Thyroid gland (tissue), 4 donors: ENCODE measurements at regions not wholly inside any gene's neighbourhood (a gene's known extent, or its start where the extent isn't known, plus 50 kb on each side); places are given as distances from the start of the nearest gene placed in this dataset.
A peak's percentile ranks its signal among the peaks of the same experiment; 100 is the strongest.

Experiments
- DNase-seq, 2 donors: peaks; one replicate each; pipeline ENCODE4 v3.0.0-alpha.2; 2019
- H3K27ac ChIP-seq, 3 donors: fragments of 200-600 bp; sonication (generic); 1 replicate in 2 of 3; 2 replicates in 1 of 3; pipeline ENCODE4 v1.5.1; 2016 to 2019; ENCODE audit warnings: mild to moderate bottlenecking in 1 of 3, moderate library complexity in 1 of 3
- H3K27me3 ChIP-seq: fragments of 200-600 bp; sonication (generic); one replicate; pipeline ENCODE4 v1.5.1; 2019
- H3K36me3 ChIP-seq, 2 donors: fragments of 200-600 bp; sonication (generic); one replicate each; pipeline ENCODE4 v1.5.1; 2016 to 2019
- H3K4me1 ChIP-seq, 2 donors: fragments of 200-600 bp; sonication (generic); one replicate each; pipeline ENCODE4 v1.5.1; 2017 to 2019
- H3K4me3 ChIP-seq, 3 donors: fragments of 200-600 bp; sonication (generic); replicated peaks in 1 of 3; 1 replicate in 2 of 3; 2 replicates in 1 of 3; pipeline ENCODE4 v1.5.1; 2016; ENCODE audit warnings: mild to moderate bottlenecking in 1 of 3
- H3K9me3 ChIP-seq: fragments of 200-600 bp; sonication (generic); one replicate; pipeline ENCODE4 v1.5.1; 2017
- POLR2A ChIP-seq, 2 donors: fragments of 450-650 bp; IDR thresholded peaks; one replicate each; pipeline ENCODE4 v1.6.1; 2017; ENCODE audit warnings: antibody characterized with exemption in 2 of 2, mild to moderate bottlenecking in 2 of 2, moderate library complexity in 1 of 2
- WGBS, 2 donors: methylation state at CpG; one replicate each; pipeline ENCODE4 v1.1.5; 2017; 5-methylcytosine and 5-hydroxymethylcytosine counted together
- intact Hi-C: fragments of 100-400 bp; cut with DNase I; formaldehyde crosslinking; loops from one replicate; pipeline ENCODE4 v1.15.1; 2023
- TF ChIP-seq, protein P1 (sequence below), 6 experiments: fragments of 200-600 bp in 3 of 6; fragments of 450-650 bp in 3 of 6; sonication (generic) in 3 of 6; IDR thresholded peaks; one replicate each; pipeline ENCODE4 v1.5.1; 2016 to 2019; ENCODE audit warnings: antibody characterized with exemption in 6 of 6, mild to moderate bottlenecking in 2 of 6, inconsistent platforms in 1 of 6, moderate library complexity in 1 of 6

- Histone ChIP-seq H3K27ac (no peak overlapping the region), H3K9me3 (no peaks in the 10 kb centered on the region), H3K4me3 (no peak overlapping the region), H3K27me3 (no peaks in the 10 kb centered on the region), H3K4me1 (no peaks in the 10 kb centered on the region), H3K36me3 (no peaks in the 10 kb centered on the region)
- WGBS, 2 donors: 93 to 98% methylated on average over 1 of the region's 1 CpG
- TF ChIP-seq, protein P1, sequence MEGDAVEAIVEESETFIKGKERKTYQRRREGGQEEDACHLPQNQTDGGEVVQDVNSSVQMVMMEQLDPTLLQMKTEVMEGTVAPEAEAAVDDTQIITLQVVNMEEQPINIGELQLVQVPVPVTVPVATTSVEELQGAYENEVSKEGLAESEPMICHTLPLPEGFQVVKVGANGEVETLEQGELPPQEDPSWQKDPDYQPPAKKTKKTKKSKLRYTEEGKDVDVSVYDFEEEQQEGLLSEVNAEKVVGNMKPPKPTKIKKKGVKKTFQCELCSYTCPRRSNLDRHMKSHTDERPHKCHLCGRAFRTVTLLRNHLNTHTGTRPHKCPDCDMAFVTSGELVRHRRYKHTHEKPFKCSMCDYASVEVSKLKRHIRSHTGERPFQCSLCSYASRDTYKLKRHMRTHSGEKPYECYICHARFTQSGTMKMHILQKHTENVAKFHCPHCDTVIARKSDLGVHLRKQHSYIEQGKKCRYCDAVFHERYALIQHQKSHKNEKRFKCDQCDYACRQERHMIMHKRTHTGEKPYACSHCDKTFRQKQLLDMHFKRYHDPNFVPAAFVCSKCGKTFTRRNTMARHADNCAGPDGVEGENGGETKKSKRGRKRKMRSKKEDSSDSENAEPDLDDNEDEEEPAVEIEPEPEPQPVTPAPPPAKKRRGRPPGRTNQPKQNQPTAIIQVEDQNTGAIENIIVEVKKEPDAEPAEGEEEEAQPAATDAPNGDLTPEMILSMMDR (IDR thresholded peaks at IDR 0.05): no peak
- no peak for TF ChIP-seq POLR2A (IDR thresholded peaks at IDR 0.05)
- no peak for DNase-seq
- intact Hi-C loops: no loop called here
Observed at GRCh38 chr20:4352348-4352747, 103.3 kb upstream of the ADRA1D start.

GRCh38 chr20:4350096-4350495, 101.0 kb upstream of the ADRA1D start:
- Histone ChIP-seq H3K9me3 (no peaks in the 10 kb centered on the region), H3K36me3 (no peaks in the 10 kb centered on the region), H3K4me1 (no peaks in the 10 kb centered on the region), H3K27me3 (no peaks in the 10 kb centered on the region), H3K27ac (no peak overlapping the region), H3K4me3 (no peak overlapping the region)
- no peak for DNase-seq
- WGBS, 2 donors: 62 to 88% methylated on average over 1 of the region's 1 CpG
- intact Hi-C loops: no loop called here
- no peak for TF ChIP-seq POLR2A (IDR thresholded peaks at IDR 0.05)
- TF ChIP-seq, protein P1 (IDR thresholded peaks at IDR 0.05): no peak

GRCh38 chr20:4344670-4345069, 95.6 kb upstream of the ADRA1D start:
- intact Hi-C loops: no loop called here
- H3K4me3 ChIP-seq: no peak overlapping the region
- no peak for TF ChIP-seq POLR2A (IDR thresholded peaks at IDR 0.05)
- TF ChIP-seq, protein P1 (IDR thresholded peaks at IDR 0.05): no peak
- 63 to 68% methylated on average over 2 of the region's 2 CpGs for WGBS, 2 donors
- no peaks in the 10 kb centered on the region for H3K27me3 ChIP-seq
- H3K4me1 ChIP-seq: peaks cover 0 to 12% of the 10 kb centered on the region in 2 donors
- H3K27ac ChIP-seq: no peak overlapping the region
- H3K9me3 ChIP-seq: no peaks in the 10 kb centered on the region
- no peaks in the 10 kb centered on the region for H3K36me3 ChIP-seq
- DNase-seq: no peak

DNA sequence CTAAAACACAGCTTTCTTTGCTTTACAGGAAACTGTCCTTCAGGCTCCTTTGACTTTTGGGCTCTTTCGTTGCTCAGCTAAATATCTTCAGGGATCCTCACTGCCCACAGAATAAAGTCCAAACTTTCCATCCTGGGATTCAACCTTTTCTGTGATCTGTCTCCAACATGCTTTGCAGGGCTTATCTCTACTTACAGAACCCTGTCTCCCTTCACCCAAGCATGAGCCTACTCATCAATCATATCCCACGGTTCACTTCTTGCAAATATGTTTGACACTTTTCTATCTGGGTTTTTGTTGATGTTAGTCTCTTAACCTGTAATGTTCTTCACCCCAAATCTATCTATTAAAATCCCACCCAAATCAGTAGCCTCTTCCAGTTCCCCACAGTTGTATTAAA, 93.5 kb upstream of the ADRA1D start:
- intact Hi-C loops: no loop called here
- peaks cover 0 to 12% of the 10 kb centered on the region in 2 donors for H3K4me1 ChIP-seq
- WGBS, 2 donors: 24 to 25% methylated on average over 2 of the region's 2 CpGs
- H3K27me3 ChIP-seq: no peaks in the 10 kb centered on the region
- DNase-seq: no peak
- H3K9me3 ChIP-seq: no peaks in the 10 kb centered on the region
- H3K4me3 ChIP-seq: no peak overlapping the region
- TF ChIP-seq, protein P1 (IDR thresholded peaks at IDR 0.05): no peak
- no peak for TF ChIP-seq POLR2A (IDR thresholded peaks at IDR 0.05)
- no peak overlapping the region for H3K27ac ChIP-seq
- H3K36me3 ChIP-seq: no peaks in the 10 kb centered on the region

- no peak for DNase-seq
- no peaks in the 10 kb centered on the region for H3K9me3 ChIP-seq
- no peak for TF ChIP-seq POLR2A (IDR thresholded peaks at IDR 0.05)
- TF ChIP-seq, protein P1 (IDR thresholded peaks at IDR 0.05): no peak
- intact Hi-C loops: no loop called here
- peaks cover 0 to 12% of the 10 kb centered on the region in 2 donors for H3K4me1 ChIP-seq
- peak overlapping the region in 1 of 3 donors; percentile 13 for H3K27ac ChIP-seq
- no peaks in the 10 kb centered on the region for H3K36me3 ChIP-seq
- H3K27me3 ChIP-seq: no peaks in the 10 kb centered on the region
- H3K4me3 ChIP-seq: no peak overlapping the region
- 55 to 62% methylated on average over 6 of the region's 6 CpGs for whole genome bisulfite sequencing, 2 donors
Observed at GRCh38 chr20:4341804-4342485, 92.9 kb upstream of the ADRA1D start.
